A172 (cell line): ENCODE measurements at regions not wholly inside any gene's neighbourhood (a gene's known extent, or its start where the extent isn't known, plus 50 kb on each side); places are given as distances from the start of the nearest gene placed in this dataset.

Experiments used
- DNase-seq: peaks from one replicate; pipeline ENCODE4 v3.0.0-alpha.2; 2015; ENCODE audit warnings: low spot score

- no peak for DNase-seq
Observed at GRCh38 chr6:62479697-62480220, 193.7 kb upstream of the KHDRBS2 start.

- no peak for DNase-seq
Observed at GRCh38 chr6:62474793-62475192, 188.8 kb upstream of the KHDRBS2 start.

- DNase-seq = no peak
Observed at GRCh38 chr6:62466607-62467006, 180.6 kb upstream of the KHDRBS2 start.

- DNase-seq = no peak
Observed at GRCh38 chr6:62465206-62465605, 179.2 kb upstream of the KHDRBS2 start.

- no peak for DNase-seq
Observed at GRCh38 chr6:62452586-62452985, 166.6 kb upstream of the KHDRBS2 start.

- no peak for DNase-seq
Observed at GRCh38 chr6:62446647-62447316, 160.8 kb upstream of the KHDRBS2 start.

- DNase-seq = no peak
Observed at GRCh38 chr6:62445521-62445920, 159.5 kb upstream of the KHDRBS2 start.

GRCh38 chr6:62441182-62441581 is 155.2 kb upstream of the KHDRBS2 start:
- DNase-seq = no peak

- no peak for DNase-seq
Observed at GRCh38 chr6:62429781-62430180, 143.8 kb upstream of the KHDRBS2 start.

- no peak for DNase-seq
Observed at GRCh38 chr6:62400521-62401259, 114.7 kb upstream of the KHDRBS2 start.

- DNase-seq = no peak
Observed at GRCh38 chr6:62393608-62394007, 107.6 kb upstream of the KHDRBS2 start.

- DNase-seq = no peak
Observed at GRCh38 chr6:62392291-62392690, 106.3 kb upstream of the KHDRBS2 start.

GRCh38 chr6:62391358-62391757 is 105.3 kb upstream of the KHDRBS2 start:
- no peak for DNase-seq

GRCh38 chr6:62390401-62390800 is 104.4 kb upstream of the KHDRBS2 start:
- DNase-seq = no peak

- no peak for DNase-seq
Observed at GRCh38 chr6:62371453-62372210, 85.6 kb upstream of the KHDRBS2 start.

- DNase-seq = no peak
Observed at GRCh38 chr6:62367601-62368000, 81.6 kb upstream of the KHDRBS2 start.

- DNase-seq = no peak
Observed at GRCh38 chr6:62362097-62362496, 76.1 kb upstream of the KHDRBS2 start.

- no peak for DNase-seq
Observed at GRCh38 chr6:62357835-62358234, 71.8 kb upstream of the KHDRBS2 start.

- DNase-seq = no peak
Observed at GRCh38 chr6:62354261-62354660, 68.2 kb upstream of the KHDRBS2 start.

- no peak for DNase-seq
Observed at GRCh38 chr6:62345962-62346689, 60.1 kb upstream of the KHDRBS2 start.

GRCh38 chr6:62345446-62345845 is 59.4 kb upstream of the KHDRBS2 start:
- no peak for DNase-seq

GRCh38 chr6:62344850-62345249 is 58.8 kb upstream of the KHDRBS2 start:
- no peak for DNase-seq
